Fibroblast of pulmonary artery (primary cell): ENCODE measurements at regions not wholly inside any gene's neighbourhood (a gene's known extent, or its start where the extent isn't known, plus 50 kb on each side); places are given as distances from the start of the nearest gene placed in this dataset.

Experiments used
- DNase-seq: peaks from one replicate; pipeline ENCODE4 v3.0.0-alpha.2; 2010; ENCODE audit warnings: low read depth
- H3K4me3 ChIP-seq: replicated peaks from 2 replicates; pipeline ENCODE4 v1.5.1; 2011; ENCODE audit warnings: low read depth, mild to moderate bottlenecking, control low read depth, low read length, moderate library complexity
- TF ChIP-seq, protein P1 (sequence below): IDR thresholded peaks from 2 replicates; pipeline ENCODE4 v1.5.1; 2011; ENCODE audit warnings: mild to moderate bottlenecking, control low read depth, low read length, inconsistent platforms; ENCODE audit errors: missing control alignments

- peak; percentile 48 for DNase-seq
- no peak overlapping the region for H3K4me3 ChIP-seq
- TF ChIP-seq, protein P1, sequence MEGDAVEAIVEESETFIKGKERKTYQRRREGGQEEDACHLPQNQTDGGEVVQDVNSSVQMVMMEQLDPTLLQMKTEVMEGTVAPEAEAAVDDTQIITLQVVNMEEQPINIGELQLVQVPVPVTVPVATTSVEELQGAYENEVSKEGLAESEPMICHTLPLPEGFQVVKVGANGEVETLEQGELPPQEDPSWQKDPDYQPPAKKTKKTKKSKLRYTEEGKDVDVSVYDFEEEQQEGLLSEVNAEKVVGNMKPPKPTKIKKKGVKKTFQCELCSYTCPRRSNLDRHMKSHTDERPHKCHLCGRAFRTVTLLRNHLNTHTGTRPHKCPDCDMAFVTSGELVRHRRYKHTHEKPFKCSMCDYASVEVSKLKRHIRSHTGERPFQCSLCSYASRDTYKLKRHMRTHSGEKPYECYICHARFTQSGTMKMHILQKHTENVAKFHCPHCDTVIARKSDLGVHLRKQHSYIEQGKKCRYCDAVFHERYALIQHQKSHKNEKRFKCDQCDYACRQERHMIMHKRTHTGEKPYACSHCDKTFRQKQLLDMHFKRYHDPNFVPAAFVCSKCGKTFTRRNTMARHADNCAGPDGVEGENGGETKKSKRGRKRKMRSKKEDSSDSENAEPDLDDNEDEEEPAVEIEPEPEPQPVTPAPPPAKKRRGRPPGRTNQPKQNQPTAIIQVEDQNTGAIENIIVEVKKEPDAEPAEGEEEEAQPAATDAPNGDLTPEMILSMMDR = peak; percentile 81
These were observed 102.8 kb upstream of the DAP start for GRCh38 chr5:10863763-10864383.

DNA sequence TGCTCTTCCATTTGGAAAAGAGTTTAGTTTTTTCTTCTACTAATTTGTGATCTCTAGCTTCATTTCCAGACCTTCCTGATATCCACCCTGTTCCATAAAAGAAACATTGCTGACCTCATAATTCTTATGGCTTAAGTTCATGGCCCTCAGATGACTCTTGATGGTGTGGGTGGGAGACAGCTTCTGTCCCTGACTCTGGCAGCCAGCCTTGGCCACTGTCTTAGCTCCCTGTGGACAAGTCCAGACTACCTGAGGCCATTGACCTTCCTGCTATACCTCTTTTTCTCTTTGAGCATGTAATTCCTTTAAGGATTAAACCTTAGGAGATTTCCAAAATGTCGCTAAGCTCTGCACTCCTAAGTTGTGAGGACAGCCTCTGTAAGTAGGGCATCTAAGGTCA, 101.1 kb upstream of the DAP start:
- no peak overlapping the region for H3K4me3 ChIP-seq
- TF ChIP-seq, protein P1 = no peak
- no peak for DNase-seq

DNA sequence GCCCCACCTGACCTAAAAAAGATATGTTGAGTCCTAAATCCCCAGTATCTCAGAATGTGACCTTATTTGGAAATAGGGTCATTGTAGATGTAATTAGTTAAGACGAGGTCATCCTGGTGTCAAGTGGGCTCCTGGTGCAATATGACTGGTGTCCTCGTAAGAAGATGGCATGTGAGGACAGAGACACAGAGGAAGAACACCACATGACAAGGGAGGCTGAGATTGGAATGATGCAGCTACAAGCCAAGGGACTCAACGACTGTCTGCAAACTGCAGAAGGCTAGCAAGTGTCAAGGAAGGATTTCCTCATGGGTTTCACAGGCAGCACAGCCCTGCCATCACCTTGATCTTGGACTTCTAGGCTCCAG, 100.4 kb upstream of the DAP start:
- H3K4me3 ChIP-seq = no peak overlapping the region
- no peak for DNase-seq
- TF ChIP-seq, protein P1 = no peak

DNA sequence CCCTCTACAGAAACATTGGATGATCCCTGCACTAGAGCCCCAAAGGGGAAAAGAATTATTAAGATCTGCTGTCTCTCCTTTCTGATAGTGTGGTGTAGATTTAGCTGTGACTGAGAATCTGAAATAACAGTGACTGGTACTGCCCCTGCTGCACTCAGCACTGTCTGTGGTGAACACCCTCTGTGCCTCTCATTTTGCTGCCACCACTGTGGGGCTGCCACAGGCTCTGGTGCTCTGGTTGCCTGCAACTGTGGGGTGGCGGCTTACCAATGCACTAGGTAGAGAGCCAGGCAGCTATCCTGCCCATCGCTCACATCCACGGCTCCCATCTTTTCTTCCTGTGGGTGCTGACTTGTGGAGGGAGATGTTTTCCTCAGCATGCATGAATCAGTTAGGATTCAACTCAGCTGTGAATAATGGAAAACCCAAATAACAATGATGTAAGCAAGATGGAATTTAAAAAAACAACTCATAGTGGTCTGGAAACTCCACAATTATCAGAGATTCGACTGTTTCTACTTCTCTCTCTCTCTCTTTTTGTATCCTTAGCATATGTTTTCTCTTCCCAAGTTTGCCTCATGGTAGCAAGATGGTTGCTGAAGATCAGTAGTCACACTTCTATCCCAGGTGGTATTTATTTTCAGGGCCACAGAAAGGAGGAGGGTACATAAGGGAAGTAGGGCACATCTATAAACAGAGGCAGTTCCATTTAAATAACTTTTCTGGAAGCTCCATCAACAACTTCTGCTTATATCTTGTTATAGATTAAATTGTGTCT, 99.8 kb upstream of the DAP start:
- H3K4me3 ChIP-seq = no peak overlapping the region
- no peak for DNase-seq
- TF ChIP-seq, protein P1 = no peak

DNA sequence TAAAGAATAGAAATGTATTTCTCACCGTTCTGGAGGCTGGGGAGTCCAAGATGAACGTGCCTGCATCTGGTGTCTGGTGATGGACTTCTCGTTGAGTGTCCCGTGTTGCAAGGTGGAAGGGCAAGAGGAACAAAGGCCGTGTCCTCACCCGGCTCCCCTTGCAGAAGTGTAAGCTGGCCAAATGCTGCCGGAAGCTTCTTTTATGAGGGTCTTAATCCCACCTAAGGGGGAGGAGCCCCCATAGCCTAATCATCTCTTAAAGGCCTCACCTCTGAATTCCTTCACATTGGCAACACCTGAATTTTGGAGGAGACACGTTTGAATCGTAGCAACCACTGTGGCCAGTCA, 99.1 kb upstream of the DAP start:
- TF ChIP-seq, protein P1 = no peak
- DNase-seq = no peak
- no peak overlapping the region for H3K4me3 ChIP-seq

DNA sequence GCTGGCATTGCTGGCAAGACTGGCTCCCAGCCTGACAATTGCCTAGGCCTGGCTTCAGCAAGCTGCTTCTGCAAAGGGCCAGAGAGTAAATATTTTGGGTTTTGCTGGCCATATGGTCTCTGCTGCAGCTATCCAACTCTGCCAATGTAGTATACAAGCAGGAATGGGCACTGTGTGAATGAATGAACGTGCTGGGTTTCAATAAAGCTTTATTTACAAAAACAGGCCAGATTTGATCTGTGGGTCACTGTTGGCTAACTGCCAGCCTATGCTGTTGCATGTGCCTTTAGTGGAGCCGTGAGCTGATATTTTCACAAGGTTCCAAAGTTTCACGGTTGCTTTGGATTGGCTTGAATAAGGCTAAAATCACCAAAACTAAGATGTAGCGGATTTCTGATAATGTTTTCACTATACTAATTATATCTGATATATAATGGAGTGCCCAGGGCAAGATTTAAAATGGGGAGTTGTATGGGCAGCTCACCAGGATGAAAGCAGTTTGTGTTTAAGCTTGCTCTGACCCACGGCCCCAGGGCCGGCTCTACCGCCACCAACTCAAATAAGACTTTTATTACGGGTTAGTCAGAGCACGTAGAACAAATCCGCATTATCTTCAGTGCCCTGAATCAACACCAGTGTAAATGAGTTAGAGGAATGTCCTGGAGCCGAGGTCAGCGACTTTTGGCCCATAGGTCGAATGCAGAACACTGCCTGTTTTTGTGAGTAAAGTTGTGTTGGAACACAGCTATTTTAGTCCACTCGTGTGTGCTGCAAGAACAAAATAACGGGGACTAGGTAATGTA, 98.6 kb upstream of the DAP start:
- TF ChIP-seq, protein P1 = no peak
- no peak for DNase-seq

More for the DNA sequence above, 98.6 kb upstream of the DAP start:
- H3K4me3 ChIP-seq = no peak overlapping the region
